ENCODE measurements at regions not wholly inside any gene's neighbourhood (a gene's known extent, or its start where the extent isn't known, plus 50 kb on each side); places are given as distances from the start of the nearest gene placed in this dataset.
A peak's percentile ranks its signal among the peaks of the same experiment; 100 is the strongest.

DNA sequence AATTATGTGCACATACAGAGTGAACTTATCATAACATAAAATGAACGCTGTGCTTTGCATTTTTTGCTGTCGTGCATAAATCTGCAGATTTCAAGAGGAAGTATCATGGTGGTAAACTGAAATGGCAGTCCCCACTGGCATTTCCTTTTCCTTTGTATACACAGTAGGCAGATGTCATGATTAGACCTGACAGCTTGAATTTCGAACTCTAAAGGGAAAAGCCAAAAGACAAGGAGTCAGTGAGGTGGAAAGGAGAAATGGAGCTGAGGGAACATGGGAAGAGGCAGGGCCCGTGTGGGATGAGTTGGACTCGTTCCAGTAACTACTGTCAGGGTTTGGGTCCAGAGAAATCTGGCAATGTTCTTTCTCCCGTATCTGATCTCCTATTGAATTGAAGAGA, 454.1 kb upstream of the SGCG start:
- DNase-seq: no peak

DNA sequence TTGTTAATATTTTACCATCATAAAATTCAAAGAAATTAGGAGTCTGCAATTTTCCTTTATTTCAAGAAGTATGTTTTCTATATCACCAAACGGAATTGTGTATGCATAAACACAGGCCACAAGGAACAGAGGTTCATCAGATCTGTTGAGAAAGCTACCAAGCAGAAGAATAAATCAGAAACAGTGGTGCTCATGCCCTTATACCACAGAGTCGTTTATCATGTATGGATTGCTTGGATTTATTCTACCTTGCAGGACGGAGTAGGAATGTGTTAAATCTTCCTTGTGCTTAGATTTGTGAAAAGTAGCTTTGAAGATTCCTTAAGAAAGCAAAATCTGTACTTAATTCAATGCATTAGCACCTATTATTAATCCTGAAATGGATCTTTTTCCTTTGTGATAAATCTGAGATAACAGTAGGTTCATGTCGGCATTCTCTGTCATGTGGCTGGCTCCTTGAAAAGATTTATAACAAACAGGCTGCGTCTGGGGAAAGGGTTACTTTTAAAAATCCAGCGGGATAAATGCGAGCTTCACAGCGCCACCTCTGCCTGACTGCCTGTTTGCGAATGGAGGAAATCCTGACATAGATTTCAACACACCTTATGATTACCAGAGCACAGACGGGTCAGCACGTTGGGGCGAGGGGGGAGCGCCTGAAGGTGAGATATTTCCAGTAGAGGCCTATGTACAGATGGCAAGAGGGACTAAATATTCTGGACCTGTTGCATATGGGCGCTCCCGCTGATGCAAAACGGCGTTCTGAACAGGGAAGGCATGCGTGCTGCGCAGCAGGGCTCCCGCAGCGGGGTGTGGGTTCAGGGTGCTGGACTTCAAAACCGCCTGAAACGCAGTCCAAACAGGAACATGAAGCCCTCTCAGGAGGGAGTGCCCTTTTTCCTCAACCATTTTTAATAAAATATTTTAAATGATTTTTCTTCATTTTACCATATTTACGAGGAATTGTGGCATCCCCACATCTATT, 445.5 kb upstream of the SGCG start:
- DNase-seq: no peak

DNA sequence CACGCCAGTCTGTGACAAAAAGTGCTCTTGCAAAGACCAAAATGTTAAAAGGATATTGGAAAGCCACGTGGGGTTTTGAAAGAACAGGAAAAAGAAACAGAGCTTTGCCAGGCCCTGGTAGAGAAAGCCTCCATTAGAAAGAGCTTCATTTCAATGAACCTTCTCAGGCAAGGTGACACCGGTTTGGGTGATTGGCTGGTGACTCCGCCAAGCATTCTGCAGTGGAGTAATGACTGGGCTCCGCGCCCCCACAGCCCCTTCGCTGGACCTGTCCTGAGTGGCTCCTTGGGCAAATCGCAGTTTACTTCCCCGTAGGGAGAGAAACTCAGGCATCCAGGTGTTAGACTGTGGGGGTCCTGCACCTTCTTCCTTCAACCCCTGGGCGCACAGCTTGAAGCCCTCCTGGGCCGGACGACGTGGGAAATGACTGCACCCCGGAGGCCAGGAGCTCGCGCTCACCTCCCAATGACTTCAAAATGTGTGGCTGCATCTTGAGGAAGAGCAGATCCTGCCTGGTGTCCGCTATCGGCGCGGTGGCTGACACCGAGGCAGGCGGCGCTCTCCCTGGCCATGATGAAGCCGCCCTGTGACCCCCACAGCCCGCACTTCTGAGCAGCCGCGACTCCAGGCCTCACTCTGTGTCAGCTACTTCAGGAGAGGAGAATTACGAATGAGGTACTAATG, 444.6 kb upstream of the SGCG start:
- DNase-seq: no peak

DNA sequence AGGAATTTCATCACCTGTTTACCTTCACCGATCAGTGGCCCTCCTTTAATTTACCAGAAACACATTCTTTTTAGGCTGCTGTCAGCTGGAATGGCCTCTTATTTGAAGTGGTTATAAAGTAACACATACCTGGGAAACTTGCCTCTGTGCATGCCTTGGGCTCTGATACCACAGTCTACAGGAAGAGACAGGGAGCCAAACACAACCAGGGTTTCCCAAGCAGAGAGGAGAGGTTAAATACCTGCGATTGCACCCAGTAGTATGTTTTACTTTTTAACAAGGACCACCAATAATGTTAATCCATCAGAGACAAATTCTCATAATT, 444.0 kb upstream of the SGCG start:
- no peak for DNase-seq

DNA sequence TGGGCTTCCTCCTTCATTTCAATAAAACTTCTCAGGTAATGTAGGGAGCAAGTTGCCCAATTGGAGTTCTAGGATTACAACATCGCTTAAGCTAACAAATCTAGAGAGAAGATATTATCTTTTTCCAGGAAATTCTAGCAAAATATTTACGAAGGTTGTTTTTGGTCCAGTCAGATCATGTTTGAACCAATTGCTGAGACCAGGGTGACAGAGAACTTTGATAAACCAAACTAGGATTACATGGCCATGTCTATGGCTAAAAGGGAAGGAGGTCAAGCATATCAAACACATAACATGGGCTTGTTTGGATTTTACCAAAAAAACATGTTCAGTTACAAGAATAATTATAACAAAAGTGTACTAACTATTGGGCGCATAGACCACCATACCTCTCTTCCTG, 442.4 kb upstream of the SGCG start:
- DNase-seq: no peak

DNA sequence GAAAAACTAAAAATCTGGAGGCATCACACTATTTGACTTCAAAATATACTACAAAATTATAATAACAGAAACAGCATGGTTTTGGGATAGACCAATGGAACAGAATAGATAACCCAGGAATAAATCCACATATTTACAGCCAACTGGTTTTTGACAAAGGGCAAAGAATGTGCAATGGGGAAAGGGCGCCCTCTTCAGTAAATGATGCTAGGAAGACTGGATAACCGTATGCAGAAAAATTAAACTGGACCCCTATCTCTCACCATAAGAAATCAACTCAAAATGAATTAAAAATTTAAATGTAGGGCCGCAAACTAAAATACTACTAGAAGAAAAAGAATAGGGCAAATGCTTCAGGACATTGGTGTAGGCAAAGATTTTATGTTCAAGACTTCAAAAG, 440.5 kb upstream of the SGCG start:
- peak; percentile 0 to 17 for DNase-seq

DNA sequence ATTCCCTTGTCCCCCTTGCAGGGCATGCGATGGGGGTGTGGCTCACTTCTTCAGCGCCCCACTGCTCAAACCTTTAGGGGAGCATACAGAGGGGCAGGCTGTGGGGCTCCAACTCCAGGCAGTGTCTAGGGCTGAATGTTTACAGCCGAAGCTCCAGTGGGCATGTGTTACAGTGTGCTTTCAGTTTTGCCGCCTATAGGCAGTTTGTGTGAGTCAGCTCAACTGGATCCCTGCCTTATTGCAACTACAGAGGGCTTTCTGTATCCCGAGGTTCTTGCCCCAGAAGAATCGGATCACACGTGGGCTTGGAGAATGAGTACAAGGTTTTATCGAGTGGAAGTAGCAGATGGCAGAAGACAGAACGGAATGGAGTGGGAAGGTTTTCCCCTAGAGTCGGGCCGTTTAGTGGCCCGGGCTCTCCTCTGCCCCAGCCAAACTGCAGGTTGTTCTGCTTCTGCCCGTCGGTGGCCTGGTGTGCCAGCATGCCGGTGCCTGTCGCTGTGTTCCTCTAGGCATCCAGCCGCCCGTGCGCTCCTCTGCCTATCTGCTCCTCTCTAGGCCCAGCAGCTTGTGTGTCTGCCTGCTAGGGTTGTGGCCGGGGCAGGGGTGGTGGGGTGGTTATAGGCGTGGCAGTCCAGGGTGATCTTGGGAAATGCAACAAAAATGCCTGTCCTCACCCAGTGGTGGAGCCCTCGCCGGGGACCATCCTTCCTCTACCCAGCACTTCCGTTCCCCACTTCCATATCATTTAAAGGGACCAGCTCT, 435.9 kb upstream of the SGCG start:
- DNase-seq: no peak

DNA sequence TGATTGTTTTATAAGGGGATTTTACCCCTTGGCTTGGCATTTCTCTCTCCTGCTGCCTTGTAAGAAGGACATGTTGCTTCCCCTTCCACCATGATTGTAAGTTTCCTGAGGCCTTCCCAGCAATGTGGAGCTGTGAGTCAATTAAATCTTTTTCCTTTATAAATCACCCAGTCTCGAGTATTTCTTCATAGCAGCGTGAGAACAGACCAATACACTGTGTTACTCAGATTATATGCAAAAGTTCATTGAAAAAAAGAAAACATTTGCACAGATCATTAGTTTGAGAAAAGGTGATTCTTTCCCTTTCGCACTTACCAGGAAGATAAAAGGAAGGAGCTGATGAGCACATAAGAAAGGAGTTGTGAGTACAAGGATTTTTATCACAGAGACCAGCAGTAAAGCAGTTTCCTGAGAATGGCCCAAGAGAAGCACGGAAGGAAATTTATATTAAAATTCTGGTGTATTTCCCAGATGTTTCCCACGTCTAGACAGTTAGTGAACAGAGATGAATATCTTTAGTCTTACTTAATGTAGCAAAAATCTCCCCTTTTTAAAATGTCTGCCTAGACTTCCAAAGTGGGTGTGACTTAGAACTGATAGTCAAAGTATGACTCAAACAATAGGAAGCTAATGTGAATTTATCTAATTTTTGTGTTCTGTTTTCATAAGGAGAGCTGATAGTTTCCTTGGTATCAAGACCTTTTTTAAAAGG, 431.8 kb upstream of the SGCG start:
- DNase-seq: no peak

DNA sequence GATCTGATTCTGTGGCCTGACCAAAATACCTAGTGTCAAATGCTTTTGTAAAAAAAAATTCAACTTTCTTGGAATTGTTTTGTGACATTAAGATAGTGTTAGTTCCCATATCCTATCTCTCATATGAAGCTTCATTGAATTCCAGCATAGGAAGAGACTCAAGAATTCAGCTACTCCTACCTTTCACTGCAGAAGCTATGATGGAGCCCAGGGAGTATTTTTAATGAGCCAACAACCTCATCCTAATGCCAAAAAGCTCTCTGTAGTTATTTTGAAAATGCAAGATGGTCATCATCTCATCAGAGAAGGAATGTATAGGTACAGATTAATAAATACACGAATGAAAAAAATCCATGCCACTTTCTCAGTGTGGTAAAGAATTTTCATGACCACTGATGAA, 431.2 kb upstream of the SGCG start:
- DNase-seq: no peak

DNA sequence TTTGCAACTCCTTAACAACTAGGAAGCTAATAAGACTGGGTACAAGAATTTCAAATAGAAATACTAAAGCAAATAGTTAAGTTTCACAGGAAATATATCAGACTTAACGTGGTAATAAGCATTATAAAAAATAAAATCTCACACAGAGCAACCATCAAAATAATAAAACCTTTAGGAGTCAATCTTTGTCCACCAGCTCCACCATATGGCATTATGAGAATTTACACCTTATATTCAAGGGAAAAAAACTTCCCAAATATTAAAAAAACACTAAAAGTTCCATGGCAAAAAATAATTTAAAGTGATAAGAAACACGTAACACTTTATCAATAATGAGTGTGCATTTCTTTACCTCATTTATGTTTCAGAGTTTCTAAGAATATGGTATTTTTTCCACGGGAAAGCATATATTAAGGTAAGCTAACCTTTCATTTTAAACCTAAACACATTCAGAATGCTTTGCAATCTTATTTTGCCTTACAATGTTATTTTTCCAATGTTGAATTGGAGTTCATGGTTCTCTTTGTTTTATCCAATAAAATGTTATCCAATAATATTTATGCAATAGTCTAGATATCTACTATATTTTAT, 423.2 kb upstream of the SGCG start:
- DNase-seq: peak in 1 of 2 experiments; percentile 9

DNA sequence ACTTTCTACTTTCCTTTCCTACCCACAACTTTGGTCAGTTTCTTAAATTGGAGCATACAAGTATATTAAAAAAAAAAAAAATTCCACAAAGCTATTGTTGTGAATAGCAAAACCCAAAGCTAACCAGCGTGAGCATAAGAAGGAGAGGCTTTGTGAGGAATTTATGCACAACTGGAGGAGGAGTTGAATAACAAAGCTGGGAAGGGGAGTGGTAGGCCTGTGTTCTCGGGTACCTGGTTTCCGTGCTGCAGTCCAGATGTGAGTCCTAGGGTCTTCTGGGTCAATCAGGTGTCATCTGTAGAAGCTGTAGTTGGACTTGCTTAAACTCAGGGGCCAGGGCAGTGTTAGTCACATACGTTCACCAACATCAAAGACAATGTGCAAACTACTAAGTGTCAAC, 422.5 kb upstream of the SGCG start:
- DNase-seq: no peak

DNA sequence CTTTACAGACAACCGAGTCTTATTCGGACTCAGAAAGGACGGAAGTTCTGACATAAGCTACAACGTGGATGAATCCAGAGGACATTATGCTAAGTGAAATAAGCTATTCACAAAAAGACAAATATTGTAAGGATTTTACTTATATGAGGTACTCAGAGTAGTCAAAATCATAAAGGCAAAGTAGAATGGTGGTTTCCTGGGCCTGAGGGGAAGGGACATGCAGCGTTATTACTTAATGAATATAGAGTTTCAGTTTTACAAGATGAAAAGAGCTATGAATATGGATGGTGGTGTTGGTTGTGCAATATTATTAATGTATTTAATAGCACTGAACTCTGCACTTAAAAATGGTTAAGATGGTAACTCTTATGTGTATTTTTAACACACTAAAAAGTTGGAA, 419.1 kb upstream of the SGCG start:
- no peak for DNase-seq

DNA sequence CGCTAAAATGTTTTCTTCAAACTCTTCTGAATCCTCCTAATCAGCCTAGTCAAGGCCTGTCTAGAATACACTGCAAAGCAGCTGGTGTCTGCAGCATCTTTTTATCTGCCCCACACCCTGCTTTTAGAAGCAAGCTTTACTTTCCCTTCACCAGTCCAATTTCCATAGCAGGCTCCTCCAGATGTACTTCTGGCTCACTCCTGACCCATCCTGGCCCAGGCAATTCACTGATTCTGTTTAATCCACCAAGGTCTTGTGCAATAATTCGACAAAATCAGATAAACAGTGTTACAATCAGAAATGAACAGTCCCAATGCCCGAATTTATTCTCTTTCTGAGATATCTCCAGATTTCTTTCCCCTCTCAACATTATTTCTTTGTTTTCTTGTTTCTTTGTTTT, 415.2 kb upstream of the SGCG start:
- no peak for DNase-seq

DNA sequence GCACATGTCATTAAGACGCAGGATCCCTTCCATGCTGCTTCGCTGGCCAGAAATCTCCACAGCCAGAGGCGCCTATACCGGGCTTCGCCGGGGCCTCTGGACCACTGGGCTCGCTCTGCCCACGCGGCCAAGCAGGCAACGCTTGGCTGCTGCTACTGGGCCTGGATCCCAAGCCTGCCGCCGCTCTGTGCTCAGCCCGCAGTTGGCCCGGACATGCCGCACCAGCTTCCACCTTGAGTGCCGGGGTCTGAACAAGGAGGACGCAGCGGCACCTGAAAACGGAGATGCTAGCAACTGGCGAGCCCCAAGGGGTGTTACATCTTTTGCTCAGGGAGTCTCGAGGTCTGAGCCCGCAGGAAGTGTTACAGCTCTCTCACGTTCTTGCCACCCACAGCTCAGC, 409.9 kb upstream of the SGCG start:
- no peak for DNase-seq

DNA sequence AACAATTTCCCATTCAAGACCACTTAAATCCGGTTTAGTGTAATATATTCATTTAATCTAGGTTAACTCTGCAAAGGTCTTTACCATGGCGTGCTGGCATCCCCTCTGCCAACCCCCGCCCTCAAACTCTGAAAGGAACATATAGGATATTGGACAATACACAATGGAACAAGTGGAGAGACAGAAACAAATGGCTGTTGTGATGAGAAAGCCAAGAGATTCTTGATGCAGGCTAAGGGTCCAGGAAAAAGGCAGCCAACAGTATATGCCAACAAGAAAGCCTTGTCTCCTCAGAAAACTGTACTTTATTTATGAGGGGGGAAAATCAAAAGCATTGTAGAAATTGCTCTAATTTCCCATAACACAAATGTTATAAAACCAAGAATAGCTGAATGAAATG, 407.3 kb upstream of the SGCG start:
- no peak for DNase-seq

DNA sequence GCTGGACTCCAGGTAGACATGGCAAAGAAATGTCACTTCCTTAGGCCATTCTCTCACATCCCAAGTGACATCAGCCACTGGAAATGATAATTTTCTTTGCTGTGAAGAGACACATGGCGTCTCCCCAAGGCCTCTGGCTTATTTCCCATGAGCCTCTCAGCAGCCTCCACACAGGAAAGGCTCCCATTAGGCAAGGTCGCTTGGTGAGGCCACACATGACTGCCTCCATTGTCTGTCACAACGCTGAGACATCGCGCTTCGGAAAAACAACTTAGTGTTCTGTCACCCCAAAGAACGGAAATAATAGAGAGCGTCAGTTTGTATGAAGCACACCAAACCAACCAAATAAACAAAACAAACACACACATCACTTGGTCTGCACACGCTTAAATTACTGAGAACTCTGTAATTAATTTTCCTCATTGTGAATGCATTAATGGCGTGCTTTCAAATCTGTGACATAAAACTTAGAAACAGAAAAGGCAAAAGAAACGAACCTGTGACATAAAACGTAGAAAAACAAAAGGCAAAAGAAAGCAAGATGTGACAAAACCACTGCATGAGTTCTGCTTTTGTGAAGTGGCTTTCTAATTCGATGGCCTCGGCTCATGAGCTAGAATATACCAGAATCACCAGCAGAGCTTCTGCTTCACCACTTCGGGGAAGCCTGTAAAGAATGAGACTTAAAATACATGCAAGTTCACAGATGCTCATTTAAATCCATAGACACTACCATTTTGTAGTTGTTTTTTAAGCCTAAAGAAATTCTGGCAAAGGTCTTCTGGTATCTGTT, 404.2 kb upstream of the SGCG start:
- DNase-seq: no peak

DNA sequence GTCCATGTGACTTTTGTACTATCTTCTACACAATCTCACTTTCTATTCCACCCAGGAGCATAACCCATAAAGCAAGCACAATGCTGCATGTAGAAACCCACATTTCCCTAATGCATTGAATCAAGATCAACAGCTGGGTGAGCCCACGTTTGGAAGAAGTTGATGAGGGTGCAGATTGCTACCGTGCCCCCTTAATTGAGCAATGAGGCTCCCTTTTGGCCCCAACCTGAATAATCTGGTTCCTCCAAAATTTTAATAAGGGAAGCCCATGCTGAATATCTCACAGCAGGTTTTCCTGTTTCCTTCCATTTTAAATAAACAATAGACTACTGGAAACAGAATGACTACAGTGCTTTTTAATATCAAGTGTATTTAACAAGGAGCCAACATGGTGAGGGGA, 403.6 kb upstream of the SGCG start:
- no peak for DNase-seq

DNA sequence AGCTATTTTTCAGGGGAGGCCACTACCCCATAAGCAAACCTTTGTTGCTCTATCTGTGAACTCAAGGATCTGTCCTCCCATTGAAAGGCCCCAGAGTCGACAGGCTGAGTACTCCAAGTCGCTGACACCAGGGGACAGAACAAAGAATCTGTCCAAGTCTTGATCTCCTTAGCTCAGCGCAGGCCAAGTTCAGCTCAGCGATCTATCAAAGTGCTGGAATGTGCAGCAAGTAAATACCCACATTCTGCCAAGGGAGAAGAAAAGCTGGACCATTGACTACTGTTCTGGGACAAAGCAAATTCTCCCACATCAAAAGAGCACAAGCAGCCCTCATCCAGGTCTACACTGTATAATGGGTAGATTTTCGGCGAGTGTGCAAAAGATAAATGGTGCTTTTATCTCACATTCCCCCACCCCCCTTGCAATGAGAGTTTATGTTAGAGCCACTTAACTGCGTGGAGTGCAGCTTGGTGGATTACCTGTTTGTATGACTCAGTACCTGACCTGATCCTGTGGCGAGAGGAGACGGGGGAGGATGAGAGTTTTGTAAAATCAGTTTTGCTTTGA, 391.7 kb upstream of the SGCG start:
- DNase-seq: no peak

DNA sequence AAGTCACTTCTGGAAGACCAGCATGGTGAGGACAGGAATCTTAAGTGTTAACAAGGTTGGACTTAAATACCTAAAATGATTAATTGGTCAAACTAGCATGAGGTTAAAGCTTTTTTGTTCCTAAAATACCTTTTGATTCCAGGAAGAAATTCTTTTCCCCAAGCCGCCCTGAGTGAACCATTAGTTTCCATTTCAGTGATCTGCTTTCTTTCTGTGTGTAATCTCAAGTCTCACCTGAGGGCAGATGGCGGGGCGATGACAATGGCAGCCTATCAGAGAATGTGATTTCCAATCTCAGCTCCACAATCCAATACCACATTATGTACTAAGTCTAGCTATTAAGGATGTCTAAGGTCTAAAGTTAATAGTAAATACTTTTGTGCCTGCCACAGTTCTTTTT, 390.9 kb upstream of the SGCG start:
- no peak for DNase-seq

DNA sequence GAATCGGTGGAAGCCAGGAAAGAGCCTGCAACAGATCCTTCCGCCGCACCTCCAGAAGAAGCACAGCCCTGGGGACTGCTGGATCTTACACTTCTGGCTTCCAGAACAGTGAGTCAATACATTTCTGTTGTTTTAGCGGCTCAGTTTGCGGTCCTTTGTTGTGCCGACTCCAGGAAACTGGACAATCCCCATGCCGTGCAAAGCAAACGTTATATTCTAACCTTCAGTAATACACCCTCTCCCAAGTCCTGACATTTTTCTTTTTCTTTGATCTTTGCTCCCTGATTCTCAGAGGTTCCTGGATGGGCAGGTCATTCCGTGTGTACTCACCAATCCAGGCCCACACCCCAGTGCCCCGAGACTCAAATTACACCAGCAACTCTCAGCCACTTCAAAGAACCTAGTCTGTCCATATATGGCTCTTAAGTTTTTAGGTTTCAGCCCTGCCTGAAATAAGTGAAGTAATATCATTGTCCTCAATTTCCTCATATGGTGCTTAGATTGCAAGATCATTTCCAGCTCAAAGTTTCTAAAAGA, 387.1 kb upstream of the SGCG start:
- DNase-seq: no peak

All from Kasumi-1 (cell line).